WTC11 (cell line): ENCODE measurements at regions not wholly inside any gene's neighbourhood (a gene's known extent, or its start where the extent isn't known, plus 50 kb on each side); places are given as distances from the start of the nearest gene placed in this dataset.

Experiments
- ARID4B ChIP-seq: sonication (generic); formaldehyde crosslinking; IDR thresholded peaks from 2 replicates; pipeline ENCODE4 v1.8.0; 2023; ENCODE audit warnings: missing genetic modification reagents, mild to moderate bottlenecking, borderline replicate concordance
- CTCF ChIP-seq: fragments of 200-600 bp; IDR thresholded peaks from 2 replicates; pipeline ENCODE4 v1.8.0; 2022; ENCODE audit warnings: antibody characterized with exemption
- HMGA2 ChIP-seq: fragments of 250-450 bp; sonication (Bioruptor Pico); IDR thresholded peaks from 2 replicates; pipeline ENCODE4 v1.4.0; 2021; ENCODE audit warnings: mild to moderate bottlenecking, moderate library complexity
- JUN ChIP-seq: sonication (generic); formaldehyde crosslinking; IDR thresholded peaks from 2 replicates; pipeline ENCODE4 v1.8.0; 2023; ENCODE audit warnings: mild to moderate bottlenecking, missing genetic modification reagents
- SP1 ChIP-seq: sonication (generic); formaldehyde crosslinking; conservative IDR thresholded peaks from 2 replicates; pipeline ENCODE4 v1.8.1; 2022; ENCODE audit warnings: missing genetic modification reagents
- ZBTB43 ChIP-seq: sonication (generic); formaldehyde crosslinking; IDR thresholded peaks from 2 replicates; pipeline ENCODE4 v1.8.1; 2023; ENCODE audit warnings: mild to moderate bottlenecking, missing genetic modification reagents
- ZNF263 ChIP-seq: sonication (generic); formaldehyde crosslinking; IDR thresholded peaks from 2 replicates; pipeline ENCODE4 v1.8.1; 2022; ENCODE audit warnings: low read depth, mild to moderate bottlenecking, moderate library complexity, missing genetic modification reagents
- ZNF317 ChIP-seq: sonication (generic); formaldehyde crosslinking; IDR thresholded peaks from 2 replicates; pipeline ENCODE4 v1.8.1; 2023; ENCODE audit warnings: low read depth, mild to moderate bottlenecking, moderate library complexity, missing genetic modification reagents, borderline replicate concordance

DNA sequence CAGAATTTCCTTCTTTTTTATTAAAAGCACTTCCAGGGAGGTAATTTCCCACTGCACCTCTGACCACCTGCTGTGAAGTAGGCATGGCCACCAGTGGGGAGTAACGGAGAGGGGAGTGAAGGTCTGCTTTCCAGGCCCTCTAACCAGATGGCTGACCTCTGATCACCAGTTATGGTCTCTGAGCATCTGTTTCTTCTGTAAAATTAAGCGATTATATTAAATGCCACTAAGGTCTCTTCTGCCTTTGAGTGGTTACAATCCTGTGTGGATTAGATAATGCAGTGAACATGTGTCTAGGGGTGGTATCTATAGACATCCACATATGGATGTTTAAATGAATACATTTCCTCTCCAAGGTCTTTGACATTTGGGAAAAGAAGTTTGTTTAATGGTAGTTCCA lies 199.6 kb downstream of the HERPUD2 start:
- no peak for TF ChIP-seq JUN
- TF ChIP-seq ARID4B (CRISPR knock-in tag) = no peak
- no peak for TF ChIP-seq HMGA2 (CRISPR knock-in tag)
- no peak for TF ChIP-seq ZNF263 (CRISPR knock-in tag)
- TF ChIP-seq CTCF = no peak
- no peak for TF ChIP-seq ZNF317 (CRISPR knock-in tag)
- TF ChIP-seq SP1 (CRISPR knock-in tag) = no peak
- TF ChIP-seq ZBTB43 (CRISPR knock-in tag) = no peak
